ENCODE measurements at regions not wholly inside any gene's neighbourhood (a gene's known extent, or its start where the extent isn't known, plus 50 kb on each side); places are given as distances from the start of the nearest gene placed in this dataset.

DNA sequence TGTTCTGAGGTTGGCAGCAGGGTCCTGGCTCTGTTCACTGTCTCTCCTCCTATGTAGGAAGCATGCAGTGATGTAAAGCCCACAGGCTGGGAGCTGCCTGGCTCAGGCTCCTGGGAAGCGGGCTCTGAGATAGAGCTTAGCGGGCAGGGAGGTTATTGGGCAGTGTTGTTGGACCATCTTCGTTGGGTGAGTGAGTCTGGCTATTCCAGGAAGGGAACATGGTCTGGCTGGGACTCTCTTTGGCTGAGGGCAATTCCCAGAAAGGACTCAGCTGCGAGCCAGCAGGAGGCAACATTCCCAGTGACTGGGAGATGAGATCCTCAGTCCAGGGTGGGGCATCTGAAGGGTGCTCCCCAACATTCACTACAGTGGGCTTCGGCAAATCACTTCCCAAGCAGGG, 96.2 kb downstream of the CCDC185 start:
- no peak for DNase-seq

DNA sequence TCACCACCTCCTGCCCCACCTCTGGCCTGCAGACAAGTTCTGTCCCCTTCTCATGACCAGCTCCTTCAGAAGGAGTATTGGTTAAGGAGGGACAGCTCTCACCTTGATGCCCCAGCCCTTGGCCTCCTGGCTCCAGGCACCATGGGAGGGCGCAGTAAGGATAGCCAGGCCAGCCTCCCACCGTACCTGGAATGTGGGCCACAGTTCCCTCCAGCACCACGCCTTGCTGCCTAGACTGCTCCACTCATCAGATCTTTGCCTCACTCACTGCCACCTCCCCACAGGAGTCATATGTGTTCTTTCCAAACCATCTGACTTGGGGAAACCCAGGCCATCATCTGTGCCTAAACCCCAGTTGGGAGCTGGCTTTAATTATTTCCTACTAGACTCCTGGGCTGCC, 97.0 kb downstream of the CCDC185 start:
- no peak for DNase-seq

Data from NCI-H510A treated with DMSO at 0.1 percent for 48 hours (cell line).